GM19328 (cell line): ENCODE measurements at regions not wholly inside any gene's neighbourhood (a gene's known extent, or its start where the extent isn't known, plus 50 kb on each side); places are given as distances from the start of the nearest gene placed in this dataset.
"Not testable (repeated sequence)": the region's sequence is repeated elsewhere in the genome, so short reads cannot be mapped to it uniquely, and the experiment has no call there.

Experiments
- ATAC-seq: cut with Tn5 transposase; IDR thresholded peaks from one replicate; pipeline ENCODE4 v1.9.1; 2021; ENCODE audit warnings: mild to moderate bottlenecking, moderate library complexity; ENCODE audit not compliant: unreplicated experiment

DNA sequence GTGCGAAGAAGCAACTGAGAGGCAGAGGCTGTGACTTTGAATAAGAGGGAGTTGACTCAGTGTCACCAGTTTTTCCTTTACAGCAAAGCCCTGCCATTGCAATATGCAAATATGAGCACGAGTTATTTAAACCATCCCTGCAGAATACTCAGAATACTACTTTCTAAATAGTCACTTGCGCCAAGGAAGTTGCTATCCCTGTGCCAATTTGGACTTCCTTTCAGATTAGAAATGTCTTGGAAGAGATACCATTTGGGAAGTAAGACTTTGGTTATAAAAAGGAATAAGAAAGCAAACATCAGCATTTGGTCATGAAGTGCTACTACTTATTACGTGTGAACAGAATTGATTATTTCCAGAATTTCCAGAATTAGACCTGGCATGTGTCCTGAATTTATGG, 151.8 kb upstream of the MYT1L start:
- ATAC-seq = no peak

DNA sequence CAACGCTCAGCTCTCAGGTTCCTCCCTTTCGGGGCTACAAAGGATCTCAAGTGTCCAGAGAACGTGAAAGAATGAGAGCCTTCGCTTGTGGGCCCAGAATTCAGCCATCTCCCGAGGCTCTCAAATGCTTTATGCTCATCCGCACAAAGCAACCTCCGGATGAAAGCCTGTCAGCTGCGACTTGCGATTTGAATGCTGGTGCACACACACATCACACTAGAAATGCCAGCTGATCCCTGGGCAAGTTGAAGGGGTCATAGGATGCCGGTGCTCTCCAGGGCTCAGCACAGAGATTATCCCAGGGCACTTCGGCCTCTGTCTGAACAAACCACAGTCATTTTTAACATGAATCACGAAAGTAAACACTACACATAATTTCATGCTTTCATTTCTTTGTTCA, 141.8 kb upstream of the MYT1L start:
- no peak for ATAC-seq

DNA sequence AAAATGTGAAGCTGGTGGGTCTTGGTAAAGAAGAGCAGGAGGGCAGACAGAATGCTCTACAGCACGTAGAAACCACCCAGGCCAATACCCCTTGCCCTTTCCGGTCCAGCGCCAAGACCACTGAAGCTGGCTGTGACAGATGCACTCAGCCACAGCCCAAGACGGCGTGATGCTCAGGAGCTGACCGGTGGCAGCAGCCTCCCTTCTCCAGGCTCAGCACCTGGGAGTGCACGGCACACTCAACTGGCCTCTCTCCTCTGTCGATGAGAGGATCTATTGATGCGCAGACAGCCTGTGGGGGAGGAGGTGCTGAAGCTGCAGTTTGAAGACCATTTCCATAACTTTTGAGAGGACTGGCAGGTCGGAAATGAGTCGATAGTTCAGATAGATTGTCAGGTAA, 141.0 kb upstream of the MYT1L start:
- no peak for ATAC-seq

DNA sequence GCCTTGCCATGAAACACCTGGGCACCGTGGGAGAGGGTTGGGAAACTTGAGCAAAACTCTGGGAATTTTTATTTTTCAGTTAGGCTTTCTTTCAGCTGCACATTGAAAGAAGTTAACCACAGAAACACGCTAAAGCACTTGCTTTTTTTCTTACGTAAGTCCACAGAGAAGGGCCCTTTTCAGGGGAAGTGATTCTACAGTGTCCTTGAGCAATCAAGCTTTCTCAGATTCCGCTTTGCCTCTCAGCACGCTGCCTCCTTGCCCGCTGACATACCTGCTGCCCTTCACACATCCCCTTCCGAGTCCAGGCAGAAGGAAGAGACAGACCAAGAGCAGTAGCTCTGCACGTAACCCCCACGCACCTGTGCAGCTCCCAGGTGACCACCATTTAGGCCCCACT, 135.5 kb upstream of the MYT1L start:
- no peak for ATAC-seq

DNA sequence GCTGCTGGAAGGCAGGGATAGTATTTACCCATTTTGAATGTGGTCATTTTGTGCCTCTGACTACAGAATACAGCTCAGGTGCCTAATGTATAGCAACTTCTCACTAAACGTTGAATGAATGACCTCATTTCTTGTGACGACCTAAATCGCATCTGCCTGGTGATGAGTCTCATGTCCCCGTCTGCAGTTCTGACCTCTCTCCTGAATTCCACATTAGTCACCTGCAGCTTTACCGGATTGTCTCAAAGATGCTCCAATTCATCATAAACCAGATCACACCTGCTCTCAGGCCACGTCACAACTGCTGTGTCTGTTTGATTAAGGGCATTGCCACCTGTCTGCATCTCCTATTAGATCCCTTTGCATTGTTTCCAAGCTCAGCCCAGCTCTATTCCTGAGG, 133.6 kb upstream of the MYT1L start:
- no peak for ATAC-seq

DNA sequence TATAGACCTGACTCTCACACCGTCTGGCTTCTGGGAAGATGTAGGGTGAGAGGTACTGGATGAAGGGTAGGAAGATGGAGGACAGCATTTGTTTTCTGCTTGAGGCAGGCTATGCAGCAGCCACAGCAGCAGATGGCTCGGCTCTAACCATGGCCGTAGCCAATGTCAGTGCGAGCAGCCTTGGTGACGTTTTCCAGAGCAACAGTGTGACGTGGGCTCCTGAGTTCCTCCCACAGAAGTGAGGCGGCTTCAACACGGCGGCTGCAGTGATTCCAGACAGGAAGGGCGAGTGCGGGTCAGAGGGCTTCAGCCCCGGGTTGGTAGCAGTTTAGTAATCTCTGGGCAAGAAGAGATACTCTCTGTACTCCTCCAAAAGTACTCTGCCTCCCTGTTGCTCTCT, 133.0 kb upstream of the MYT1L start:
- ATAC-seq = no peak

DNA sequence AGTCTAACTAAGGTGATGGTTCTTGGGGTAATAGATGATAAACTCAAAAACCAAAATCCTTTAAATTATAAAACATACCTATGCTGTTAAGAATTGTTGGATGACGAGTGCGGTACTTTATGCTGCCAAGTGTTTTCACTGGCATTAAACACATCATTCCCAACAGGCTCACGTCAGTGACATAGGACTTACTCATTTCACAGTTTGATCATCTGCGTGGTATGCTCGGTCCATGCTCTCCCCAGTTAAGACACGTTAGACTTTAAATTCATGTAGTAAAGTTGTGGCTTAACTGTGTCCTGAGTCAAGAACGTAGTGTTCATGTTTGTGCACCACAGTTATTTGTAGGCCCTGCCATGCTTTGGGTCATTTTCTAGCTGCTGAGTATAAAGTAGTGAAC, 125.6 kb upstream of the MYT1L start:
- ATAC-seq = no peak

DNA sequence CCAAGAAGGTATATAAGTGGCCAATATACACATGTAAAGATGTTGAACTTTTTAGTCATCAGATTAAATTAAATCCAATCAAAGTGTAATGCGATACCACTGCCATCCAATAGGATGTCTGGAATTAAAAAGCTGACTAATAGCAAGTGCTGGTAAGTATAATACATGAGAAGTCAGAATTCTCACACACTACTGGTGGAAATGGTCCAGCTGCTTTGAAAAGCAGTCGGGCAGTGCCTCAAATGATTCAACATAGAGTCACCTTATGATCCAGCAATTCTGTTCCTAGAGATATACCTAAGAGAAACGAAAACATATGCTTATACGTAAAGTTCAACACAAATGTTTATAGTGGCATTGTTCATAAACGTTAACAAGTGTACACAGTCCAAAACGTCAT, 124.1 kb upstream of the MYT1L start:
- no peak for ATAC-seq

DNA sequence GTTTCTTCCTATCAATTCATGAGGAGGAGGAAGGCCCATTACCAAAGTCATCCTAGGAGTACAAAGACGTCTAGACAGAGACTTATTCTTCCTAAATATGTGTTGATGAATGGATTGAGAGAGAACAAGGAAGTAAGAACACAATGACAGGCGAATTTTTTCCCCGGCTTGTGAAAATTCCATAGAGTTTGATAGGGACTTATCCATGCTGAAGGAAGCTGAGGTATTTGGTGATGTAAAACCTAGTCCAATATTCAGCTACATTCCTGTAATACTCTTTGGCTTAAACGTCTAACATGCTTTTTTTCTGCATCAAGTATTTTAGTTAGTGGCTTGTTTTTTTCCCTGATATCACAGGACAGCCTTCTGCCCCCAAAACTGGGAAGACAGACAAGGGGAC, 121.9 kb upstream of the MYT1L start:
- no peak for ATAC-seq

DNA sequence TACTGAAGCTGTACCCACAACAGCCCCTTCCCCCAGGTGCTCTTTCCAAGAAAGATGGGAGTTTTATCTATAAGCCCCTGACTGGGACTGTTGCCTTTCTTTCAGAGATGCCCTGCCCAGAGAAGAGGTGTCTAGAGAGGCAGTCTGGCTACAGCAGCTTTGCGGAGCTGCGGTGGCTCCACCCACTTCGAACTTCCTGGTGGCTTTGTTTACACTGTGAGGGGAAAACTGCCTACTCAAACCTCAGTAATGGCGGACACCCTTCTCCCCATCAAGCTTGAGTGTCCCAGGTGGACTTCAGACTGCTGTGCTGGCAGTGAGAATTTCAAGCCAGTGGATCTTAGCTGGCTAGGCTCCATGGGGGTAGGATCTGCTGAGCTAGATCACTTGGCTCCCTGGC, 120.2 kb upstream of the MYT1L start:
- not testable (repeated sequence) for ATAC-seq

DNA sequence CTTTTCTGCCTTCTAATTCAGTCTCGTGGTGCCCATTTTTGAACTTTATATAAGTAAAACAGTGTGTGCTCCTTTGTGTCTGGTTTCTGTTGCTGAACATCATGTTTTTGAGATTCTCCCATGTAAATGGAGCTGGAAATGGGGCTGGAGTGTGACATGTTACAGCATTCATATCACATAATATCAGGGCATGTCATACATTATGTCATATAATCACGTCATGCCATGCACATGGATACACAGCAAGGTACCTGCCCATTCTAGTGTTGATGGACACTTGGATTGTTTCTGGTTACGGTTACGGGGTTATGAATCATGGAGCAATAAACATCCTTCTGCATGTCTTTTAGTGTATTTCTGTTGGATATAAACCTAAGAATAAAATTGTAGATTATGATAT, 117.1 kb upstream of the MYT1L start:
- no peak for ATAC-seq

DNA sequence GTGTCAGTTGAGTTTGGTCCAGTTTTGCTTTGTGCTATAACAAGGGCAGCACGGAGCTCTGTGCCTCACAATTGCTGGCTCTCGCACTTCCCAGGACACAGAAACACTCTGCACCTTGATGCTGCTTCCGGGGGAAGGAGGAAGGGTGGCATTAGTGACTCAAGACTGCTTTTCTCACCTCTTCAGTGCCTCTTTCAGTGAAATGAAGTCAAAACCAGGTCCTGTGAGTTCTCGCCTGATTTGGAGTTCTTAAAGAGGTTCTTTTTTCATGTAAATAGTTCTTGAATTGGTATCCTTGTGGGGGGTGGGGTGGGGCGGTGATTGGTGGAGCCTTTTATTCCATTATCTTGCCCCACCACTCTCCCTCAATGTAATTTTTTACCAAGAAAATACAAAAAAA, 91.5 kb upstream of the MYT1L start:
- ATAC-seq = no peak

DNA sequence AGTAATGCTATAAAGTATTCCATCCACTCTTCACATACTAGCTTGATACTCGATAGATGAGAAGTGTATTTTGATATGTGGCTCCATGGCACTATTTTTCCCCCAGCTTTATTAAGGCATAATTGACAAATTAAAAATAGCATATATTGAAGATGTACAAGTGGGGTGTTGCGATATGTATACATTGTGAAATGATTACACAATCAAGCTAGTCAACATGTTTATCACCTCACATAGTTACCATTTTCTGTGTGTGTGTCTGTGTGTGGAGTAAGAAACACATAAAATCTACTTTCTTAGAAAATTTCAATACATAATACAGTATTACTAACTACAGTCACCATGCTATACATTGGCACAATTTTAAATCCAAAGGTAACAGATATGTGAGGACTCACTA, 82.5 kb upstream of the MYT1L start:
- no peak for ATAC-seq

DNA sequence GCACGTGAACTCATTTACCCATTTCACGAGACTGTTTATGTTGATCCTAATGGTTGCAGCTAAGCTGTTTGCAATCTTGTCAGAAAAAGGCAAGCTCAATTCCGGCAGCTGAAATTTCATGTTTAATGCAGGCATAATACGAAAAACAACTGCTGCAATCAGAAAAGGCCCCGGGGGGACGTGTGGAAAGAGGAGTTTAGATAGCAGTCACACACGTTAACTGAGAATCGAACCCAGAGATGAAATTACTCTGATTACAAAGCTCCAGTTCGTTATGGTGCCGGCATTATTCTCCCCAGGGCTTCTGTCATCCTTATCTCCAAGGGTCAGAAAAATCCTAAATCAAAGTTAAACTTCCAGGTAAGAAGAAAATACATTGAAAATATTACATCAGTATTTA, 79.9 kb upstream of the MYT1L start:
- ATAC-seq = no peak

DNA sequence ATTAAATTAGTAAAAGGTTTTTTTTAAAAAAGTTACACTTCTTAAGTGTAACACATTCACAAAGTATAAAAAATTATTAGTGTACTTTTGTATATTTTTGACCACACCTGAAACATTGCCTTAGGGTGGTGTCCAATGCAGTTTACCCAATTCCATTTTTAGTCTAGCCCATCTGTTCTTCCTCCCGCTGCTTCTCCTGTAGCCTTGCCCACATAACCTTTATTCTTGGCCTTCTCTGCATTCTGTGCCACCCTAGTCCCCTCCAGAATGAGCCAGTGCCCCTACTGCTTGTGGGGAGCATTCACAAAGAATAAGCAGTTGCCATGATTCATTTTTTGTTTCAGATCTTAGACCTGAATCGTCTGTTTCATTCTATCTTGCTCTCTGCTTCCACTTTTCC, 78.4 kb upstream of the MYT1L start:
- ATAC-seq = no peak

DNA sequence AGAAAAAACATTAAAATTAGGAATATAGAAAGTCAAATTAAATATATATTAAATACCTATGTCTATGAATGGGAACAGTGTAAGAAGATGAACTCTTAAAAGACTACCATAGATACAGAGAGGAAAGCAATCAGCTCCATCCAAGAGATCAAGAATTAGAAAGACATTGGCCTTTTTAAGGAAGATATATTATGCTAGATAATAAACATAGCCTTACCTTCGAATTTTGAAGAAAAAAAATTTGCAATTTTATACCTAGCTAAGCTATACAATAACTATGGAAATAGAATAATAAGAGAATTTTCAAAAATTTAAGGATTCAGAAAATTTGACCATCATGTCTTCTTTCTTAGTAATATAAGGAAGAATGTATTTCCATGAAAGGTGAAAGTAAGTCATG, 74.7 kb upstream of the MYT1L start:
- ATAC-seq = no peak

DNA sequence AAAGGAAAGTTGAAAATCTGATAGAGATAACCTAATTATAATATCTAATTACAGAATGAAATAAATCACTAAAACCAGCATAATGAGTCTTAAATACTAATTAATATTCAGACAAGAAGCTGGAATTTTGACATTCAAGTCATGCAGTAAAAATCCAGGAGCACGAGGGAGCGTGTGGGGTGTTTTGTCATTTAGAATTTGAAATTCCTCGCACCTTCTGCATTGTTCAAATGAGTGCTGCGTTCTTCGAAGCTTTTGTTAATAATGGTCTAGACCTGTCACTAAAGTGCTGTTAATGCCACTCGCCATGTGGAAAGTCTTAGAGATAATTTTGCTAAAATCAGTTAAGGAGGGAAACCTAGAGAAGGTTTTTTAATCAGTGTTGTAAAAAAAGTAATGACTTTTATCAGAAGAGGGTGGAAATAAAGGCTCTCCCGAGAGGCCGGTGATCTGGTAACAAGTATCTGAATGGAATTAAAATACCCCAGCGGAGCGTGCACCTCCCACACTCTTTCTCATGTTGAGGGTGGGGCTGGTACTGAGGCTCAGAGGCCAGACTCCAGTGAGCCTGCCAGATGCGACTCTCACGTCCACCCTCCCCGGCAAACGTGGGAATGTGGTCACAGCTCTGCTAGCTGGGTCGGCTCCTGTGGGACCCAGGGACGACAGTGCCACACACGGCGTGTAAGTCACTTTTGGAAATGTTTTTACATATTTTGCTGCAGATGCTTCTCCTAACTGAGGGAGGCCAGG, 69.4 kb upstream of the MYT1L start:
- no peak for ATAC-seq

DNA sequence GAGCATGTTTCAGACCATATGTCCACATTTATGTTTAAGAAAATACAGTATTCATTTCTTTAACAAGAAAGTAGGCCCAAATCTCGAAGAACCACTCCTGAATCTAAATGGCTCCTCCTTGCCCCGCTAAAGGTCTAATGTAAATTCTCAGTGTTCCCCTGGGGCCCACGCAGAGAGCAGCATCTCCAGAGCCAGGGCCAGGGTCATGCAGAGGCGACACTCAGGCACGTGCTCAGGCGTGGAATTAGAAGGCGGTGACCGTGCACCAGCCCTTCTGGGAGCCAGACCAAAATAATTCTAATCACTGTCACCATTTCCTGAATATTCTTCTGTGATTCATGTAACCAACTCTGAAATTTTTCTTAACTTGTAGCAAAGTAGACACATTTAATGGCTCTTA, 68.3 kb upstream of the MYT1L start:
- no peak for ATAC-seq

DNA sequence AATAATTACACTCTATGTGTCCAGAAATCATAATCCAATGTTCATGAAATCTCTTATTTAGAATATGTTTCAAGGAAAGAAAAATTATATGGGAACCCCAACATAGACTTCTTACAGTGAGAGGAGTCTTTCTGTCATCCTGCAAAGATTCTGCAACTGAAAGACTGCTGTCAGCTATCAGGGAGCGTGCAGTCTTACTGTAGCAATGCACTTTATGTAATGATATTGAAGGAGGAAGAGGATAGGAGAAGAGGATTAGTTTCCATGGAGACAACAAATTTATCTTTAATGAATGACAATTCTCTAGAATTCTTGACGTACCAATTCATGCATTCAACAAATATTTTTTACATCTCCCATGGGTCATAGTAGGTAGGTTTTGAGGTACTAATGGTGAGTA, 61.3 kb upstream of the MYT1L start:
- no peak for ATAC-seq

DNA sequence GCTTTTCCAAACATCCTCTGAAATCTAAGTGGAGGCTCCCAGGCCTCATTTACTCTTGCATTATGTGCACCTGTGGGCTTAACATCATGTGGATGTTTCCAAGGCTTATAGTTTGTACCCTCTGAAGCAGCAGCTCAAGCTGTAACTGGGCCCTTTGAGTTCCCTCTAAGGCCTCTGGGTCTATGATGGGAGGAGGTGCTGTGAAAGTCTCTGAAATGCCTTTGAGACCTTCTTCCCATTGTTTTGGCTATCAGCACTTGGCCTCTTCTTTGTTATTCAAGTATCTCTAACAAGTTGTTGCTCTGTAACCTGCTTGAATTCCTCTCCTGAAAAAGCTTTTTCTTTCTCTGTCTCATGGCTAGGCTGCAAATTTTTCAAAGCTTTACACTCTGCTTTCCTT, 58.1 kb upstream of the MYT1L start:
- ATAC-seq = no peak
